GM12891 (cell line): ENCODE measurements at regions not wholly inside any gene's neighbourhood (a gene's known extent, or its start where the extent isn't known, plus 50 kb on each side); places are given as distances from the start of the nearest gene placed in this dataset.

Experiments used
- PAX5 ChIP-seq: IDR thresholded peaks from 2 replicates; pipeline ENCODE4 v1.6.1; 2011; ENCODE audit warnings: low read length, moderate library complexity, mild to moderate bottlenecking; ENCODE audit not compliant: insufficient read depth, severe bottlenecking
- POLR2A ChIP-seq: IDR thresholded peaks from 2 replicates; pipeline ENCODE4 v1.6.1; 2011; ENCODE audit warnings: low read depth, low read length, control low read depth
- POLR2AphosphoS5 ChIP-seq: IDR thresholded peaks from 2 replicates; pipeline ENCODE4 v1.6.1; 2011; ENCODE audit warnings: low read depth, low read length, control low read depth
- POU2F2 ChIP-seq: IDR thresholded peaks from 2 replicates; pipeline ENCODE4 v1.6.1; 2011; ENCODE audit warnings: low read depth, mild to moderate bottlenecking, control low read depth, low read length, moderate library complexity
- TAF1 ChIP-seq: IDR thresholded peaks from 2 replicates; pipeline ENCODE4 v1.6.1; 2011; ENCODE audit warnings: low read depth, low read length, control low read depth

DNA sequence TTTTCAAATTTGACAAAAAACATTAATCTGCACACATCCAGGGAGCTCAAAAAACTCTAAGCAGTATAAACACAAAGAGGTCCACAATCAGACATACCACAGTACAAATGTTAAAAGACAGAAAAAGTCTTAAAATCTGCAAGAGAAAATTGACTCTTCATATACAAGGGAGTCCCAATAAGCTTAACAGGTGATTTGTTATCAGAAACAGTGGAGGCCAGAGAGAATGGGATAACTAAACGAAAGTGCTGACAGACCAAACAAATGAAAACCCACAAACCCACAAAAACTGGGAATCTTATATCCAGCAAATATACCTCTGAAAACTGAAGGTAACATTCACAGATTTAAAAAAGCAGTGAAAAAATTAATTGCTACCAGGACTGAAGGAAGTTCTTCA, 182.0 kb upstream of the PAQR3 start:
- no peak for TF ChIP-seq TAF1
- no peak for TF ChIP-seq POLR2A
- TF ChIP-seq POLR2AphosphoS5, result no peak
- no peak for TF ChIP-seq POU2F2
- no peak for TF ChIP-seq PAX5
